Uterus (tissue), 2 donors: ENCODE measurements at regions not wholly inside any gene's neighbourhood (a gene's known extent, or its start where the extent isn't known, plus 50 kb on each side); places are given as distances from the start of the nearest gene placed in this dataset.

Experiments used
- POLR2A ChIP-seq, 2 donors: fragments of 450-650 bp; IDR thresholded peaks; one replicate each; pipeline ENCODE4 v1.6.1; 2016; ENCODE audit warnings: antibody characterized with exemption in 2 of 2, mild to moderate bottlenecking in 1 of 2, moderate library complexity in 1 of 2
- TF ChIP-seq, protein P1 (sequence below), 4 experiments: fragments of 200-600 bp in 2 of 4; fragments of 450-650 bp in 2 of 4; sonication (generic) in 2 of 4; IDR thresholded peaks; one replicate each; pipeline ENCODE4 v1.5.1; 2016 to 2019; ENCODE audit warnings: antibody characterized with exemption in 4 of 4, mild to moderate bottlenecking in 2 of 4, moderate library complexity in 1 of 4

DNA sequence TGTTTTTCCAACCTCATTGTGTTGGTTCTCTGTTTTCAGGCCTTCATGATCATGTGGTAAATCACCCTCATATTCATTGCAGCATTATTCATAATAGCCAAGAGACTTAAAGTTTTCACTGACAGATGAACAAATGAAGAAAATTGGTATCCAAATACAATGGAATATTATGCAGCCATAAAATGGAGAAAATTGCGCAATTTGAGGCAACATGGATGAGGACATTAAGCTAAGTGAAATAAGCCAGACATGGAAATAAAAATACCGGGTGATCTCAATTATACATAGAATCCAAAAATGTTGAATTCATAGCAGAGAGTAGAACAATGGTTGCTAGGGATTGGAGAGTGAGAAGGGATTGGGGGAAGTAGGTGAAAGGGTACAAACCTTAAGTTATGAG lies 491.9 kb upstream of the KCNMB2 start:
- TF ChIP-seq, protein P1, sequence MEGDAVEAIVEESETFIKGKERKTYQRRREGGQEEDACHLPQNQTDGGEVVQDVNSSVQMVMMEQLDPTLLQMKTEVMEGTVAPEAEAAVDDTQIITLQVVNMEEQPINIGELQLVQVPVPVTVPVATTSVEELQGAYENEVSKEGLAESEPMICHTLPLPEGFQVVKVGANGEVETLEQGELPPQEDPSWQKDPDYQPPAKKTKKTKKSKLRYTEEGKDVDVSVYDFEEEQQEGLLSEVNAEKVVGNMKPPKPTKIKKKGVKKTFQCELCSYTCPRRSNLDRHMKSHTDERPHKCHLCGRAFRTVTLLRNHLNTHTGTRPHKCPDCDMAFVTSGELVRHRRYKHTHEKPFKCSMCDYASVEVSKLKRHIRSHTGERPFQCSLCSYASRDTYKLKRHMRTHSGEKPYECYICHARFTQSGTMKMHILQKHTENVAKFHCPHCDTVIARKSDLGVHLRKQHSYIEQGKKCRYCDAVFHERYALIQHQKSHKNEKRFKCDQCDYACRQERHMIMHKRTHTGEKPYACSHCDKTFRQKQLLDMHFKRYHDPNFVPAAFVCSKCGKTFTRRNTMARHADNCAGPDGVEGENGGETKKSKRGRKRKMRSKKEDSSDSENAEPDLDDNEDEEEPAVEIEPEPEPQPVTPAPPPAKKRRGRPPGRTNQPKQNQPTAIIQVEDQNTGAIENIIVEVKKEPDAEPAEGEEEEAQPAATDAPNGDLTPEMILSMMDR (IDR thresholded peaks at IDR 0.05), result no peak
- no peak for TF ChIP-seq POLR2A (IDR thresholded peaks at IDR 0.05)
